Small intestine (tissue), 7 donors: ENCODE measurements at regions not wholly inside any gene's neighbourhood (a gene's known extent, or its start where the extent isn't known, plus 50 kb on each side); places are given as distances from the start of the nearest gene placed in this dataset.
"Not testable (repeated sequence)": the region's sequence is repeated elsewhere in the genome, so short reads cannot be mapped to it uniquely, and the experiment has no call there.

Experiments used
- DNase-seq, 2 donors: peaks; one replicate each; pipeline versions ENCODE4 v3.0.0 to v3.0.0-alpha.2; 2013
- FAIRE-seq: peaks from 2 replicates; lab custom pipeline; 2012; peaks lifted over from hg19 to GRCh38; lab: Jason Lieb, UNC
- H3K27ac ChIP-seq, 3 donors: one replicate each; pipeline ENCODE4 v1.5.1; 2013; ENCODE audit warnings: low read length in 2 of 3, mild to moderate bottlenecking in 2 of 3, control low read depth in 1 of 3, inconsistent platforms in 1 of 3, low read depth in 1 of 3, moderate library complexity in 1 of 3
- H3K27me3 ChIP-seq, 3 donors: one replicate each; pipeline ENCODE4 v1.6.1; 2013; ENCODE audit warnings: low read length in 3 of 3, inconsistent platforms in 1 of 3; ENCODE audit not compliant: control insufficient read depth in 3 of 3, insufficient read depth in 3 of 3
- H3K36me3 ChIP-seq, 3 donors: one replicate each; pipeline ENCODE4 v1.6.1; 2013; ENCODE audit warnings: low read length in 3 of 3, inconsistent platforms in 1 of 3, low read depth in 1 of 3, mild to moderate bottlenecking in 1 of 3, moderate library complexity in 1 of 3; ENCODE audit not compliant: control insufficient read depth in 3 of 3, insufficient read depth in 2 of 3
- H3K4me1 ChIP-seq, 3 donors: one replicate each; pipeline ENCODE4 v1.6.1; 2013; ENCODE audit warnings: low read length in 2 of 3, inconsistent platforms in 1 of 3, low read depth in 1 of 3, mild to moderate bottlenecking in 1 of 3, moderate library complexity in 1 of 3; ENCODE audit not compliant: control insufficient read depth in 3 of 3, insufficient read depth in 2 of 3
- H3K4me3 ChIP-seq, 3 donors: one replicate each; pipeline ENCODE4 v1.5.1; 2013; ENCODE audit warnings: low read length in 3 of 3, control low read depth in 1 of 3, inconsistent platforms in 1 of 3, low read depth in 1 of 3, mild to moderate bottlenecking in 1 of 3, moderate library complexity in 1 of 3
- H3K9me3 ChIP-seq, 2 donors: one replicate each; pipeline ENCODE4 v1.6.1; 2013; ENCODE audit warnings: low read depth in 1 of 2, low read length in 1 of 2; ENCODE audit not compliant: control insufficient read depth in 2 of 2, insufficient read depth in 1 of 2
- WGBS, 3 donors: extraction: QIAGEN DNeasy Blood & Tissue Kit; methylation state at CpG; one replicate each; pipeline ENCODE4 v1.1.7; 2013; 5-methylcytosine and 5-hydroxymethylcytosine counted together
- donor health status: healthy with polysubstance abuse.
- donor health status: control.
- donor health status: control.
- donor health status: Bipolar disorder and iron deficiency.
- donor health status: healthy.

- H3K27ac ChIP-seq: no peak overlapping the region
- H3K36me3 ChIP-seq: no peaks in the 10 kb centered on the region
- FAIRE-seq (no peak), DNase-seq (no peak)
- WGBS, 3 donors: 84 to 87% (median 85%) methylated on average over 8 of the region's 8 CpGs
- H3K9me3 ChIP-seq: no peaks in the 10 kb centered on the region
- H3K27me3 ChIP-seq: no peaks in the 10 kb centered on the region
- H3K4me1 ChIP-seq: no peaks in the 10 kb centered on the region
- no peak overlapping the region for H3K4me3 ChIP-seq
These were observed 54.2 kb upstream of the RABGAP1L start for GRCh38 chr1:174105086-174105485.

GRCh38 chr1:174103766-174104165, 55.6 kb upstream of the RABGAP1L start:
- Histone ChIP-seq H3K36me3 (no peaks in the 10 kb centered on the region), H3K9me3 (no peaks in the 10 kb centered on the region), H3K4me1 (no peaks in the 10 kb centered on the region), H3K4me3 (no peak overlapping the region), H3K27ac (no peak overlapping the region), H3K27me3 (no peaks in the 10 kb centered on the region)
- DNase-seq (no peak), FAIRE-seq (no peak)
- WGBS, 3 donors: 81 to 89% (median 88%) methylated on average over 2 of the region's 2 CpGs

GRCh38 chr1:174101976-174102375, 57.3 kb upstream of the RABGAP1L start:
- not testable (repeated sequence) for H3K36me3 ChIP-seq, FAIRE-seq, DNase-seq, H3K4me3 ChIP-seq, H3K27ac ChIP-seq, H3K4me1 ChIP-seq, H3K27me3 ChIP-seq, H3K9me3 ChIP-seq
- 86 to 93% (median 91%) methylated on average over 9 of the region's 9 CpGs for WGBS, 3 donors

- H3K9me3 ChIP-seq: no peaks in the 10 kb centered on the region
- H3K27ac ChIP-seq: no peak overlapping the region
- no peaks in the 10 kb centered on the region for H3K4me1 ChIP-seq
- DNase-seq: no peak
- FAIRE-seq: no peak
- H3K4me3 ChIP-seq: no peak overlapping the region
- 86 to 87% (median 86%) methylated on average over 2 of the region's 2 CpGs for whole genome bisulfite sequencing, 3 donors
- H3K27me3 ChIP-seq: peaks cover 0 to 2% (median 0%) of the 10 kb centered on the region in 3 donors
- no peaks in the 10 kb centered on the region for H3K36me3 ChIP-seq
These were observed 61.9 kb upstream of the RABGAP1L start for GRCh38 chr1:174097426-174097825.

- H3K4me1 ChIP-seq, H3K27ac ChIP-seq, H3K36me3 ChIP-seq, H3K27me3 ChIP-seq, H3K4me3 ChIP-seq, FAIRE-seq, H3K9me3 ChIP-seq: not testable (repeated sequence)
- 36 to 63% (median 44%) methylated on average over 5 of the region's 5 CpGs for WGBS, 3 donors
- DNase-seq: peak; percentile 18 to 23
These were observed 65.5 kb upstream of the RABGAP1L start for GRCh38 chr1:174093789-174094188.

- no peak for DNase-seq
- H3K4me1 ChIP-seq: no peaks in the 10 kb centered on the region
- FAIRE-seq: no peak
- WGBS, 3 donors: 86 to 91% (median 89%) methylated on average over 3 of the region's 3 CpGs
- peaks cover 0 to 4% of the 10 kb centered on the region in 2 donors for H3K9me3 ChIP-seq
- H3K36me3 ChIP-seq: no peaks in the 10 kb centered on the region
- no peak overlapping the region for H3K27ac ChIP-seq
- H3K27me3 ChIP-seq: no peaks in the 10 kb centered on the region
- no peak overlapping the region for H3K4me3 ChIP-seq
These were observed 68.3 kb upstream of the RC3H1 start for GRCh38 chr1:174090471-174090870.

- DNase-seq: no peak
- H3K4me1 ChIP-seq: no peaks in the 10 kb centered on the region
- H3K27ac ChIP-seq: no peak overlapping the region
- H3K36me3 ChIP-seq: no peaks in the 10 kb centered on the region
- 56 to 77% (median 75%) methylated on average over 1 of the region's 1 CpG for WGBS, 3 donors
- no peaks in the 10 kb centered on the region for H3K27me3 ChIP-seq
- no peak overlapping the region for H3K4me3 ChIP-seq
- FAIRE-seq: no peak
- H3K9me3 ChIP-seq: no peaks in the 10 kb centered on the region
These were observed 58.7 kb upstream of the RC3H1 start for GRCh38 chr1:174080819-174081218.

- H3K4me3 ChIP-seq: no peak overlapping the region
- H3K36me3 ChIP-seq: no peaks in the 10 kb centered on the region
- H3K9me3 ChIP-seq: no peaks in the 10 kb centered on the region
- H3K27ac ChIP-seq: no peak overlapping the region
- no peaks in the 10 kb centered on the region for H3K4me1 ChIP-seq
- FAIRE-seq (no peak), DNase-seq (no peak)
- no peaks in the 10 kb centered on the region for H3K27me3 ChIP-seq
These were observed 57.6 kb upstream of the RC3H1 start for GRCh38 chr1:174079796-174080195.

DNA sequence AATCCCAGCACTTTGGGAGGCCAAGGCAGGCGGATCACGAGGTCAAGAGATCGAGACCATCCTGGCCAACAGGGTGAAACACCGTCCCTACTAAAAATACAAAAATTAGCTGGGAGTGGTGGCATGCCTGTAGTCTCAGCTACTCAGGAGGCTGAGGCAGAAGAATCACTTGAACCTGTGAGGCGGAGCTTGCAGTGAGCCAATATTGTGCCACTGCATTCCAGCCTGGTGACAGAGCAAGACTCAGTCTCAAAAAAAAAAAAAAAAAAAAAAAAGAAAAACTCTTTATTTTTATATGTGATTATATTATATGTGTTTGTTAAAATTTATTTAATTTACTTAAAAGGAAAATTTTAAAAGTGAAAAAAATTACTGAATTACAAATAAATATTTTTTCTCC, 56.8 kb upstream of the RC3H1 start:
- not testable (repeated sequence) for H3K9me3 ChIP-seq, DNase-seq, H3K4me3 ChIP-seq, H3K27me3 ChIP-seq, H3K36me3 ChIP-seq, FAIRE-seq, H3K4me1 ChIP-seq, H3K27ac ChIP-seq
- 90 to 99% (median 95%) methylated on average over 5 of the region's 5 CpGs for WGBS, 3 donors
